Right lobe of liver (tissue), 4 donors: ENCODE measurements at regions not wholly inside any gene's neighbourhood (a gene's known extent, or its start where the extent isn't known, plus 50 kb on each side); places are given as distances from the start of the nearest gene placed in this dataset.

Experiments used
- CTCF ChIP-seq, 4 donors: fragments of 200-600 bp in 3 of 4; fragments of 450-650 bp in 1 of 4; IDR thresholded peaks; one replicate each; pipeline versions ENCODE4 v1.5.1 to v1.8.0; 2016 to 2022; ENCODE audit warnings: antibody characterized with exemption in 4 of 4, mild to moderate bottlenecking in 2 of 4
- POLR2A ChIP-seq: fragments of 450-650 bp; IDR thresholded peaks from one replicate; pipeline ENCODE4 v1.6.1; 2017; ENCODE audit warnings: antibody characterized with exemption, mild to moderate bottlenecking
- donor health status: DM: no; HTN: no; CAD: no.
- donor health status: DM: no; HTN: no; CAD: no.
- donor health status: DM: no; HTN: yes; CAD: no.

- TF ChIP-seq CTCF (IDR thresholded peaks at IDR 0.05) (no peak), POLR2A (no peak)
Measured at GRCh38 chr1:72697410-72697809, 415.1 kb upstream of the NEGR1 start.
